ENCODE measurements at regions not wholly inside any gene's neighbourhood (a gene's known extent, or its start where the extent isn't known, plus 50 kb on each side); places are given as distances from the start of the nearest gene placed in this dataset.

DNA sequence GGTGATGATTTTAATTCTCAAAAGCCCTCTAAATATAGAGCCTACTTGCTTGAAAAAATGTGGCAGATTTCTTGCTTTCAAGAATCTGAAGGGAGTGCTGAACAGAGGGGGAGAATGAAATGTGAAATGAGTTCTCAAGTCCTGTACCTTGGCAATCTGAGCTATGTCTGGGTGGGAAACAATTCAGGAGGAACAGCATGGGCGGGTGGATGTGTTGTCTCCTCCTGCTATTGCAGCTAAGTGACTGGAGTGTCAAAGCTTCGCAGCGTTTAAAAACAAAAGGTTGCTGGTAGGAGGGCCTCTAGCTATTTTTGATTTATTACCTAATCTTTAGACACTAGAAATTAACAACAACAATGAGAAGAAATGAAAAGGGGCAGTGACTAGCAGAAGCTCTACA is 102.5 kb upstream of the ARG1 start:
- TF ChIP-seq MYC (IDR thresholded peaks at IDR 0.05; ENCODE audit: low read depth, low read length) (no peak), POLR2A (IDR thresholded peaks at IDR 0.05; ENCODE audit: extremely low read depth, insufficient read length) (no peak), MAX (IDR thresholded peaks at IDR 0.05; ENCODE audit: low read depth, low read length) (no peak)
- TF ChIP-seq, protein P1, sequence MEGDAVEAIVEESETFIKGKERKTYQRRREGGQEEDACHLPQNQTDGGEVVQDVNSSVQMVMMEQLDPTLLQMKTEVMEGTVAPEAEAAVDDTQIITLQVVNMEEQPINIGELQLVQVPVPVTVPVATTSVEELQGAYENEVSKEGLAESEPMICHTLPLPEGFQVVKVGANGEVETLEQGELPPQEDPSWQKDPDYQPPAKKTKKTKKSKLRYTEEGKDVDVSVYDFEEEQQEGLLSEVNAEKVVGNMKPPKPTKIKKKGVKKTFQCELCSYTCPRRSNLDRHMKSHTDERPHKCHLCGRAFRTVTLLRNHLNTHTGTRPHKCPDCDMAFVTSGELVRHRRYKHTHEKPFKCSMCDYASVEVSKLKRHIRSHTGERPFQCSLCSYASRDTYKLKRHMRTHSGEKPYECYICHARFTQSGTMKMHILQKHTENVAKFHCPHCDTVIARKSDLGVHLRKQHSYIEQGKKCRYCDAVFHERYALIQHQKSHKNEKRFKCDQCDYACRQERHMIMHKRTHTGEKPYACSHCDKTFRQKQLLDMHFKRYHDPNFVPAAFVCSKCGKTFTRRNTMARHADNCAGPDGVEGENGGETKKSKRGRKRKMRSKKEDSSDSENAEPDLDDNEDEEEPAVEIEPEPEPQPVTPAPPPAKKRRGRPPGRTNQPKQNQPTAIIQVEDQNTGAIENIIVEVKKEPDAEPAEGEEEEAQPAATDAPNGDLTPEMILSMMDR (IDR thresholded peaks at IDR 0.05; ENCODE audit: low read depth, low read length) = no peak

Measured in NB4 (cell line).